ENCODE measurements at regions not wholly inside any gene's neighbourhood (a gene's known extent, or its start where the extent isn't known, plus 50 kb on each side); places are given as distances from the start of the nearest gene placed in this dataset.

GRCh38 chr21:35203093-35203977, 154.2 kb upstream of the RUNX1 start:
- no peak for TF ChIP-seq POLR2A (IDR thresholded peaks at IDR 0.05)
- no peak for TF ChIP-seq POLR2AphosphoS5 (IDR thresholded peaks at IDR 0.05)
- TF ChIP-seq, protein P1, sequence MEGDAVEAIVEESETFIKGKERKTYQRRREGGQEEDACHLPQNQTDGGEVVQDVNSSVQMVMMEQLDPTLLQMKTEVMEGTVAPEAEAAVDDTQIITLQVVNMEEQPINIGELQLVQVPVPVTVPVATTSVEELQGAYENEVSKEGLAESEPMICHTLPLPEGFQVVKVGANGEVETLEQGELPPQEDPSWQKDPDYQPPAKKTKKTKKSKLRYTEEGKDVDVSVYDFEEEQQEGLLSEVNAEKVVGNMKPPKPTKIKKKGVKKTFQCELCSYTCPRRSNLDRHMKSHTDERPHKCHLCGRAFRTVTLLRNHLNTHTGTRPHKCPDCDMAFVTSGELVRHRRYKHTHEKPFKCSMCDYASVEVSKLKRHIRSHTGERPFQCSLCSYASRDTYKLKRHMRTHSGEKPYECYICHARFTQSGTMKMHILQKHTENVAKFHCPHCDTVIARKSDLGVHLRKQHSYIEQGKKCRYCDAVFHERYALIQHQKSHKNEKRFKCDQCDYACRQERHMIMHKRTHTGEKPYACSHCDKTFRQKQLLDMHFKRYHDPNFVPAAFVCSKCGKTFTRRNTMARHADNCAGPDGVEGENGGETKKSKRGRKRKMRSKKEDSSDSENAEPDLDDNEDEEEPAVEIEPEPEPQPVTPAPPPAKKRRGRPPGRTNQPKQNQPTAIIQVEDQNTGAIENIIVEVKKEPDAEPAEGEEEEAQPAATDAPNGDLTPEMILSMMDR (IDR thresholded peaks at IDR 0.05), result no peak
- TF ChIP-seq EP300 (IDR thresholded peaks at IDR 0.05), result no peak

Measured in upper lobe of left lung (tissue), 4 donors.